OCI-LY3 (cell line): ENCODE measurements at regions not wholly inside any gene's neighbourhood (a gene's known extent, or its start where the extent isn't known, plus 50 kb on each side); places are given as distances from the start of the nearest gene placed in this dataset.

Source experiments
- EZH2phosphoT487 ChIP-seq: fragments of 200-600 bp; shearing (Covaris generic); IDR thresholded peaks from 2 replicates; pipeline ENCODE4 v1.6.1; 2018; ENCODE audit warnings: antibody characterized with exemption, mixed run types, low read depth
- TF ChIP-seq, protein P1 (sequence below): fragments of 200-600, 300-600 bp; sonication (generic); IDR thresholded peaks from 2 replicates; pipeline ENCODE4 v1.5.1; 2014; ENCODE audit warnings: antibody characterized with exemption, low read length, low read depth

DNA sequence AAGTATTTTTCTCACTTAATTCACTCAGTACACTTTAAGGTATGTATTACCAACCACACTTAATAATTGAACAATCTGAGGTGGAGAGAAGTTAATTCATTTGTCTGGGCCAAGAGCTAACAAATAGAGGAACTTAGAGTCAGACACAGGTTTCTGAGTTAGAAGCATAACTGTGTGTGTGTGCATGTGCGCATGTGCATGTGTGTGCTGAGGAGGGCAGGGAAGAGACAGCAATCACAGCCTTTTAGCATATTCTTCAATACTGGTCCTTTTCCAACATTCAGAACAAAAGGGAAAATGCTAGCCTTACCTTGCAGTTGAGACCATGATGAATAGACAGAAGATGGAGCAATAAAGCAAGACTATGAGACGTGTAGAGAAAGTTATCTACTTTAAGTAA is 136.2 kb upstream of the ATP5MC3 start:
- TF ChIP-seq, protein P1, sequence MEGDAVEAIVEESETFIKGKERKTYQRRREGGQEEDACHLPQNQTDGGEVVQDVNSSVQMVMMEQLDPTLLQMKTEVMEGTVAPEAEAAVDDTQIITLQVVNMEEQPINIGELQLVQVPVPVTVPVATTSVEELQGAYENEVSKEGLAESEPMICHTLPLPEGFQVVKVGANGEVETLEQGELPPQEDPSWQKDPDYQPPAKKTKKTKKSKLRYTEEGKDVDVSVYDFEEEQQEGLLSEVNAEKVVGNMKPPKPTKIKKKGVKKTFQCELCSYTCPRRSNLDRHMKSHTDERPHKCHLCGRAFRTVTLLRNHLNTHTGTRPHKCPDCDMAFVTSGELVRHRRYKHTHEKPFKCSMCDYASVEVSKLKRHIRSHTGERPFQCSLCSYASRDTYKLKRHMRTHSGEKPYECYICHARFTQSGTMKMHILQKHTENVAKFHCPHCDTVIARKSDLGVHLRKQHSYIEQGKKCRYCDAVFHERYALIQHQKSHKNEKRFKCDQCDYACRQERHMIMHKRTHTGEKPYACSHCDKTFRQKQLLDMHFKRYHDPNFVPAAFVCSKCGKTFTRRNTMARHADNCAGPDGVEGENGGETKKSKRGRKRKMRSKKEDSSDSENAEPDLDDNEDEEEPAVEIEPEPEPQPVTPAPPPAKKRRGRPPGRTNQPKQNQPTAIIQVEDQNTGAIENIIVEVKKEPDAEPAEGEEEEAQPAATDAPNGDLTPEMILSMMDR: no peak
- no peak for TF ChIP-seq EZH2phosphoT487
